GM19438 (cell line): ENCODE measurements at regions not wholly inside any gene's neighbourhood (a gene's known extent, or its start where the extent isn't known, plus 50 kb on each side); places are given as distances from the start of the nearest gene placed in this dataset.
"Not testable (repeated sequence)": the region's sequence is repeated elsewhere in the genome, so short reads cannot be mapped to it uniquely, and the experiment has no call there.

Experiments used
- ATAC-seq: cut with Tn5 transposase; IDR thresholded peaks from one replicate; pipeline ENCODE4 v1.9.1; 2021; ENCODE audit warnings: low read depth; ENCODE audit not compliant: unreplicated experiment

GRCh38 chr2:111315188-111315917 is 194.6 kb downstream of the BCL2L11 start:
- not testable (repeated sequence) for ATAC-seq

DNA sequence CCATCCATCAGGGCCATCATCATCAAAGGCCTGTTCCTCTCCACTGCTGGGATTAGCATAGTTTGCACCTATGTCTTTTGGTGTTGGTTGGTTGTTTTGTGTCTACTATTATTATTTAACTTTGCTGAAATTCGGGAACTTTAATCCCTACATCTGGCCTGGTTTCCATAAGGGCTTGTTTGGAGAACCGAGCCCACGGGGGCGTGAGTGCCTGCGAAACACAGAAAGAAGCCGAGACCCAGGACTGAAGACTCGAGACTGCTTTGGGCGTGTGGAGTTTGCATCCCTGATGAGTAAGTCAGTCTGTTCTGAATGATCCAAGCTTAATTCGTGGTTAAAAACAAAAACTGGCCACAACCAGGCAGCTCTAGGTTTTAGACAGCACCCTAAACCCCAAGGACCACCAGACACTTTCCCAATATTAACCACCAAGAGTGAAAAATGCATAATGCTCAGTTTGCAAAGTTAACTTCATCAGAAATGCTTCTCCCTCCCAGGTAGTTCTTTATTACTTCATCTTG is 195.6 kb downstream of the BCL2L11 start:
- ATAC-seq = not testable (repeated sequence)

DNA sequence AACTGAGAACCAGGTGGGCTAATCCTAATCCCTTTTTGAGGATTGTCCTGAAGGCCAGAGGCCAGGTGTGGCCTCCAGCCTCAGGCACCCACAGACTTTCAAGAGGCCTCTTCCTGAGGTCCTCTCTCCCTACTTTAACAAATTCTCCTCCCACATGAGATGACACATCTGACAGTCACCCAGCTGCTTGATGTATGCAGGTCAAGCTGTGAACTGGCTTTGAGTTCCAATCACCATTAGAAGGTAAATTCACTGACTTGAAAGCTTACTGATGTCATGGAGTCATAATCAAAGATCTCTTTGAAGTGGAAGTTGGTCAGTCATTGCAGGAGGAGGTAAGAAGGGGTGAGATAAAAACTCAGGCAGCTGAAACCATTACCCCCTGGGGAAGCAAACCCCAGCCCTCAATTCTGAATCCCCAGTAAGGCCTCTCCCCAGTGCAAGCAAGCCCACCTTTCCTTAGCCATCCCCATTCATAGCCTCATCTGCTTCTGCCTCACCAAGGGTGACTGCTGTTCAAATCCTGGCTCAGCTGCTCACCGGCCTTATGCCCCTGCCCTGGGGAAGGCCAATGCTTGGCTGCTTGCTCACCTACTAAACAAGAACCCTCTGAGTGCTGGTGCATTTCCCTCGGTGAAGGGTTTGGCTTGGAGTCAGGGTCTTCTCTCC is 196.3 kb downstream of the BCL2L11 start:
- not testable (repeated sequence) for ATAC-seq

GRCh38 chr2:111319552-111319951 is 198.8 kb downstream of the BCL2L11 start:
- ATAC-seq = not testable (repeated sequence)

- ATAC-seq = not testable (repeated sequence)
Observed at GRCh38 chr2:111320264-111320663, 199.6 kb downstream of the BCL2L11 start.

- ATAC-seq = not testable (repeated sequence)
Observed at GRCh38 chr2:111320965-111321364, 200.3 kb downstream of the BCL2L11 start.

GRCh38 chr2:111323384-111323783 is 202.7 kb downstream of the BCL2L11 start:
- ATAC-seq = not testable (repeated sequence)

- ATAC-seq = not testable (repeated sequence)
Observed at GRCh38 chr2:111327726-111328125, 207.0 kb downstream of the BCL2L11 start.

DNA sequence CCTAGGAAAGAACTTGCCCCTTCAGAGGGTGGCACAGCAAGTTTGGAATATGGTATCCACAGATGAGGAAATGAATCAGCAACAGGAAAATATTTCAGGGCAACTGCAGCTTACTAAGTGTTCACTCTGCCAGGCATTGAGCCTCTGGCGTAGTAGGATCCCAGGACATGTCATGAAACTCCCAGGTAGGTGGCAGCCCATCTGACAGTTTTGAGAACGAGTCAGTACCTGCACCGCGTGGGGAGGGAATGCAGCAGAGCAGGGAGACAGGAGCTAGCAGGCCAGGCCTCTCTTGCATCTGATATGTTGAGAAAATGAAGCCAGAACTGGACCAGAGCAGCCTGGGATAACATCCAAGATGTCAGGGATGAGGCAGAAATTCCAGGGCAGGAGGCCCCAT is 208.6 kb downstream of the BCL2L11 start:
- not testable (repeated sequence) for ATAC-seq

DNA sequence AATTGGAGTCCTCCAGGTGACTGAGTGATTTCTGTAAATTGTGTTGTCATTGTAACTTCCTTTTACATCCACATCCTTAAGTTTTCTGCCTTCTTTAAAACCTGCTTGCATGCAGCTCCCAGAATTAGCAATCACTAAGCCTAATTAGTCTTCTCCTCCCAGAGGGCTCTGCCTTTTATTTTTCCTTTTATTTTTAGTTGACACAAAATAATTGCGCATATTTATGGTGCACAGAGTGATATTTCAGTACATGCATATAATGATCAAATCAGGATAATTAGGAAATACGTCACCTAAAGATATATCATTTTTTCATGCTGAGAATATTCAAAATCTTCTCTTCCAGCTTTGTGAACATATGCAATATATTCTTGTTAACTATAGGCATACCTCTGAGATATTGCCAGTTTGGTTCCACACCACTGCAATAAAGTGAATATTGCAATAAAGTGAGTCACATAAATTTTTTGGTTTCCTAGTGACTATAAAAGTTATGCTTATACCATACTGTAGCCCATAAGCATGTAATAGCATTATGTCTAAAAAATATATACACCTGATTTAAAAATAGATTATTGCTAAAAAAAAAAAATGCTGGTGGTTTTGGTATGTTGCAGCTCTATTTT is 210.5 kb downstream of the BCL2L11 start:
- not testable (repeated sequence) for ATAC-seq

DNA sequence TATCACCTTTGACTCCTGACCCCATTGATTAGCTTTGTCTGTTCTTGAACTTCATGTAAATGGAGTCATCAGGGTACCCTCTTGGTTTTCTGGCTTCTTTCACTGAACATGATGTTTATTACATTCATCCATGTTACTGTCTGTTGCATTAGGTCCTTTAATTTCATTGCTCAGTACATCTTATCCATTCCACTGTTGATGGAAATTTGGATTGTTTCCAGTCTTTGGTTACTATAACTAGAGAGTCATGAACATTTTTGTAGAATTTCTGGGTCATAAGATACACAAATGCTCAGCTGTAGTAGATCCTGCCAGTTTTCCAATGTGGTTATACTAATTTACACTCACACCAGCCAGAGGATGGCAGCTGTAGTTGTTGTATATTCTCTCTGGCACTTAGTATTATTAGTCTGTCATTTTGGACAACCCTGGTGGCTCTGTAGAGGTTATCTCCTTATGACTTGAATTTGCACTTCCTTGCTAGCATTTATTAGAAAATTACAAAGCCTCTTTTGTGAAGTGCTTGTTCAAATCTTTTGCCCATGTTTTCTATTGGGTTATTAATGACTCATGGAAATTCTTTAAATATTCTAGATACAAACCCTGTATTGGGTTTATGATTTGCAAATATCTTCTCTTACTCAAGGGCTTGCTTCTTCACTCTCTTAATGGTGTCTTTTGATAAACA is 214.7 kb downstream of the BCL2L11 start:
- not testable (repeated sequence) for ATAC-seq

GRCh38 chr2:111338474-111338873 is 217.8 kb downstream of the BCL2L11 start:
- not testable (repeated sequence) for ATAC-seq

GRCh38 chr2:111339476-111339875 is 218.8 kb downstream of the BCL2L11 start:
- ATAC-seq = not testable (repeated sequence)

GRCh38 chr2:111344590-111344989 is 223.9 kb downstream of the BCL2L11 start:
- not testable (repeated sequence) for ATAC-seq

DNA sequence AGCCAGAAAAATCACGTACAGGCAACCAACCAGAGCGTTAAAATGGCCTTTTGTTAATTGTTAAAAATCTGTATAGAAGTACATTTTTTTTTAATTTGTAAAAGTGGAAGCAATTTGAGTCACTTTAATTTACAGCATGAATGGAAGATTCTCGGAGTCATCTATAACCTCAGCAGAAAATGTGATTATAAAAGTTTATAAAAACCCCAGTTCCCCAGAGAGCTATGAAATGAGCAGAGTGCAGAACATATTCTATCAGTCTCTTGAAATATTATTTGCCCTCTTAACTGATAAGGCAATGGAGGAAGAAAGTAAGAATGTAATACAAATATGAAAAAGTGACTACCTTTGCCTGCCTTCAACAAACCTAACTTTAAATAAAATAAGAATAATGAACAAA is 224.7 kb downstream of the BCL2L11 start:
- ATAC-seq = not testable (repeated sequence)

DNA sequence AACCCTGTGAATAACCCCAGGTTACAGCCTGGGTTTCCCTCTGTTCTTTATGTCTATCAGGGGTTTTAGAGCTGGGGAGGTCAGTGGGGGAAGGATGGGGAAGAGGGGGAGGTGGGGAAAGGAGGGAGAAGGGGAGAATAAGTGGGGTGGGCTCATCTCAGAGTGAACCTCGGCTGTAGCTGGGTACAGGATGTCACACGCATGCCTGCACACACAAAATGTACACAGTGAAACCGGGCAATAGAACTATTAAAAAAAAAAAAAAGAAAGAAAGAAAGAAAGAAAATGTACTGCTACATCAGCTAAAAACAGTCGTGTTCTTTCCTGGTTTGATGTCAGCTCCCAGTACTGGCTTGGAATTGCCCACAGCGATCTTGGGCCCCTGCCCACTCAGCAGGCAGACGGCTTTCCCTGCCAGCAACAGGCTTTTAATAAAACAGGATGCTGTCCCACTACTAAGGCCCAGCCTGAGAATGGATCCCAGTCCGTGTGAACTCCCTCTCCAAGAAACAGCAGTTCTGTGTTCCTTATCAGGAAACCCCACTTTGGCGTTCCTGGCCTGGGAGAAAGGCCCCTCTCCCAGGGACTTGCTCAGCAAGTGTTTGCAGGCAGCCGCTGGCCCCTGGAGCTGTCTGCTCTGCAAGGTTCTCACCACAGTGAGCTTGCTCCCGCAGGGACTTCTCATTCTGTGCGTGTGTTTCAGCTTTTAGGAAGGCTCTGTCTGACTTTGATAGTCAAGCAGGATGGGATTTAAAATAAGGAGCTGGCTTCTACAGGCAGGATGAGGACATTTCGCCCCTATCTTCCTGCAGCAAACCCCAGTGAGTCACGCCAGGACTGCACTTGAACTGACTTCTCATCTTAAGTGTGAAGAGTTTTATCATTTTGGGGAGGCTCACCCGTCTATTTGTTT is 225.6 kb downstream of the BCL2L11 start:
- ATAC-seq = not testable (repeated sequence)

GRCh38 chr2:111347695-111348094 is 227.0 kb downstream of the BCL2L11 start:
- ATAC-seq = not testable (repeated sequence)

GRCh38 chr2:111348316-111348715 is 227.6 kb downstream of the BCL2L11 start:
- not testable (repeated sequence) for ATAC-seq

GRCh38 chr2:111355022-111355817 is 234.5 kb downstream of the BCL2L11 start:
- ATAC-seq = not testable (repeated sequence)
